GM10266 (cell line): ENCODE measurements at regions not wholly inside any gene's neighbourhood (a gene's known extent, or its start where the extent isn't known, plus 50 kb on each side); places are given as distances from the start of the nearest gene placed in this dataset.
"Not testable (repeated sequence)": the region's sequence is repeated elsewhere in the genome, so short reads cannot be mapped to it uniquely, and the experiment has no call there.

Experiments used
- DNase-seq: peaks from one replicate; pipeline ENCODE4 v3.0.0; 2012; ENCODE audit errors: extremely low spot score
- CTCF ChIP-seq: IDR thresholded peaks from 2 replicates; pipeline ENCODE4 v1.5.1; 2012; ENCODE audit warnings: mild to moderate bottlenecking, low read depth; ENCODE audit not compliant: control insufficient read depth, insufficient read depth; ENCODE audit errors: missing control alignments

GRCh38 chr21:14284481-14284880, 68.5 kb downstream of the RBM11 start:
- no peak for DNase-seq

DNA sequence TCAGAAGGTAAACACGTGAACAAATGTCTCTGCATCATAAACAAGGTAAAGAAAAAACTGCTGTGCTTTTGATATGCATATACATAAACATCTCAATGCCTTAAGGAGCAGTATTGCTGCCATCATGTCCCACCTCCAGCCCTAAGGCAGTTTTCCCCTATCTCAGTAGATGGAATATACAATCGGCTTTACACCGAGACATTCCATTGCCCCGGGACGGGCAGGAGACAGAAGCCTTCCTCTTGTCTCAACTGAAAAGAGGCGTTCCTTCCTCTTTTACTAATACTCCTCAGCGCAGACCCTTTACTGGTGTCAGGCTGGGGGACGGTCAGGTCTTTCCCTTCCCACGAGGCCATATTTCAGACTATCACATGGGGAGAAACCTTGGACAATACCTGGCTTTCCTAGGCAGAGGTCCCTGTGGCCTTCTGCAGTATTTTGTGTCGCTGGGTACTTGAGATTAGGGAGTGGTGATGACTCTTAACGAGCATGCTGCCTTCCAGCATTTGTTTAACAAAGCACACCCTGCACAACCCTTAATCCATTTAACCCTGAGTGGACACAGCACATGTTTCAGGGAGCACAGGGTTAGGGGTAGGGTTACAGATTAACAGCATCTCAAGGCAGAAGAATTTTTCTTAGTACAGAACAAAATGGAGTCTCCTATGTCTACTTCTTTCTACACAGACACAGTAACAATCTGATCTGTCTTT, 65.4 kb downstream of the RBM11 start:
- DNase-seq = not testable (repeated sequence)

More at GRCh38 chr21:14284481-14284880, 68.5 kb downstream of the RBM11 start:
- no peak for TF ChIP-seq CTCF
